ENCODE measurements at regions not wholly inside any gene's neighbourhood (a gene's known extent, or its start where the extent isn't known, plus 50 kb on each side); places are given as distances from the start of the nearest gene placed in this dataset.
A peak's percentile ranks its signal among the peaks of the same experiment; 100 is the strongest.
"Not testable (repeated sequence)": the region's sequence is repeated elsewhere in the genome, so short reads cannot be mapped to it uniquely, and the experiment has no call there.

GRCh38 chr1:31515936-31516335 lies 60.4 kb upstream of the TINAGL1 start:
- H3K9me2 ChIP-seq (ENCODE audit: insufficient read depth, low read length) = no peaks in the 10 kb centered on the region
- no peaks in the 10 kb centered on the region; the same call in 1 of the 2 replicates for H3K9me3 ChIP-seq (ENCODE audit: low read length)
- ChIA-PET POLR2A (no interaction called here), CTCF (ENCODE audit: unreplicated experiment) (no interaction called here)
- no peaks in the 10 kb centered on the region for H3K4me1 ChIP-seq (ENCODE audit: insufficient read depth, low read length, poor library complexity, severe bottlenecking)
- no peak overlapping the region for H2AFZ ChIP-seq (ENCODE audit: low read length)
- H3K4me2 ChIP-seq (ENCODE audit: low read length) = no peak overlapping the region
- intact Hi-C loops (cut with micrococcal nuclease; ENCODE audit: unreplicated experiment) = no loop called here
- H3K36me3 ChIP-seq (ENCODE audit: insufficient read depth, low read length) = no peaks in the 10 kb centered on the region
- H4K20me1 ChIP-seq (ENCODE audit: insufficient read depth, low read length) = no peaks in the 10 kb centered on the region
- no peak overlapping the region for H3K4me3 ChIP-seq (ENCODE audit: low read depth, low read length, poor library complexity, severe bottlenecking)
- no peak overlapping the region for H3K27ac ChIP-seq (ENCODE audit: low read depth, low read length, poor library complexity, severe bottlenecking)
- TF ChIP-seq CTCF (conservative IDR thresholded peaks at IDR 0.05; ENCODE audit: low read length) (no peak), EZH2phosphoT487 (IDR thresholded peaks at IDR 0.05; ENCODE audit: borderline replicate concordance, low read depth, low read length) (no peak)
- DNase-seq (ENCODE audit: low spot score) = no peak
- H3K79me2 ChIP-seq (ENCODE audit: insufficient read depth, low read depth, low read length) = no peaks in the 10 kb centered on the region
- BruUV-seq (replicated peaks) = no TSS peak

GRCh38 chr1:31517301-31517700 lies 59.0 kb upstream of the TINAGL1 start:
- Histone ChIP-seq H3K79me2 (ENCODE audit: insufficient read depth, low read depth, low read length) (no peaks in the 10 kb centered on the region), H3K4me1 (ENCODE audit: insufficient read depth, low read length, poor library complexity, severe bottlenecking) (no peaks in the 10 kb centered on the region), H4K20me1 (ENCODE audit: insufficient read depth, low read length) (no peaks in the 10 kb centered on the region), H3K4me3 (ENCODE audit: low read depth, low read length, poor library complexity, severe bottlenecking) (no peak overlapping the region), H2AFZ (ENCODE audit: low read length) (no peak overlapping the region), H3K27ac (ENCODE audit: low read depth, low read length, poor library complexity, severe bottlenecking) (no peak overlapping the region), H3K9me3 (ENCODE audit: low read length) (no peaks in the 10 kb centered on the region; the same call in 1 of the 2 replicates), H3K4me2 (ENCODE audit: low read length) (no peak overlapping the region), H3K36me3 (ENCODE audit: insufficient read depth, low read length) (no peaks in the 10 kb centered on the region), H3K9me2 (ENCODE audit: insufficient read depth, low read length) (no peaks in the 10 kb centered on the region)
- no TSS peak for BruUV-seq (replicated peaks)
- intact Hi-C loops (cut with micrococcal nuclease; ENCODE audit: unreplicated experiment) = no loop called here
- ChIA-PET POLR2A (no interaction called here), CTCF (ENCODE audit: unreplicated experiment) (no interaction called here)
- TF ChIP-seq CTCF (conservative IDR thresholded peaks at IDR 0.05; ENCODE audit: low read length) (0 out of 2 replicates have a peak, but pooled peaks have one; percentile 11), EZH2phosphoT487 (IDR thresholded peaks at IDR 0.05; ENCODE audit: borderline replicate concordance, low read depth, low read length) (no peak)
- no peak for DNase-seq (ENCODE audit: low spot score)

GRCh38 chr1:31517986-31518385 lies 58.3 kb upstream of the TINAGL1 start:
- H3K36me3 ChIP-seq (ENCODE audit: insufficient read depth, low read length); intact Hi-C loops (cut with micrococcal nuclease; ENCODE audit: unreplicated experiment); POLR2A ChIA-PET; H3K4me1 ChIP-seq (ENCODE audit: insufficient read depth, low read length, poor library complexity, severe bottlenecking); H2AFZ ChIP-seq (ENCODE audit: low read length); H3K27ac ChIP-seq (ENCODE audit: low read depth, low read length, poor library complexity, severe bottlenecking); CTCF ChIA-PET (ENCODE audit: unreplicated experiment); DNase-seq (ENCODE audit: low spot score); H3K4me2 ChIP-seq (ENCODE audit: low read length); H3K79me2 ChIP-seq (ENCODE audit: insufficient read depth, low read depth, low read length); H3K4me3 ChIP-seq (ENCODE audit: low read depth, low read length, poor library complexity, severe bottlenecking); H3K9me3 ChIP-seq (ENCODE audit: low read length); H3K9me2 ChIP-seq (ENCODE audit: insufficient read depth, low read length); BruUV-seq (replicated peaks); H4K20me1 ChIP-seq (ENCODE audit: insufficient read depth, low read length): not testable (repeated sequence)

All from OCI-LY7 (cell line).